Heart right ventricle (tissue), 16 donors: ENCODE measurements at regions not wholly inside any gene's neighbourhood (a gene's known extent, or its start where the extent isn't known, plus 50 kb on each side); places are given as distances from the start of the nearest gene placed in this dataset.

Experiments used
- ATAC-seq, 8 donors: fragments of 200-7000 bp; cut with Tn5 transposase; one replicate each; pipeline ENCODE4 v1.9.1; 2020; ENCODE audit warnings: mild to moderate bottlenecking in 8 of 8, moderate library complexity in 8 of 8, moderate number of reproducible peaks in 1 of 8
- DNase-seq, 2 donors: peaks; one replicate each; pipeline ENCODE4 v3.0.0-alpha.2; 2020
- H3K27ac ChIP-seq, 10 donors: fragments of 200-600 bp; sonication (generic) in 2 of 10; one replicate each; pipeline versions ENCODE4 v1.5.0 to v1.8.0; 2020 to 2022; ENCODE audit warnings: mild to moderate bottlenecking in 3 of 10
- H3K27me3 ChIP-seq, 7 donors: fragments of 200-600 bp; one replicate each; pipeline ENCODE4 v1.8.0; 2021 to 2022; ENCODE audit warnings: mild to moderate bottlenecking in 2 of 7
- H3K36me3 ChIP-seq, 9 donors: fragments of 200-600 bp; sonication (generic) in 1 of 9; one replicate each; pipeline versions ENCODE4 v1.5.0 to v1.8.0; 2020 to 2022; ENCODE audit warnings: mild to moderate bottlenecking in 2 of 9
- H3K4me1 ChIP-seq, 9 donors: fragments of 200-600 bp; sonication (generic) in 1 of 9; one replicate each; pipeline versions ENCODE4 v1.5.0 to v1.8.0; 2020 to 2022; ENCODE audit warnings: mild to moderate bottlenecking in 4 of 9
- H3K4me3 ChIP-seq, 10 donors: fragments of 200-600 bp; sonication (generic) in 2 of 10; one replicate each; pipeline versions ENCODE4 v1.5.0 to v1.8.0; 2020 to 2022; ENCODE audit warnings: mild to moderate bottlenecking in 7 of 10, moderate library complexity in 2 of 10
- H3K9me3 ChIP-seq, 11 donors: fragments of 200-600 bp in 10 of 11; sonication (generic) in 2 of 11; one replicate each; pipeline versions ENCODE4 v1.5.0 to v1.8.0; 2013 to 2022; ENCODE audit warnings: mild to moderate bottlenecking in 2 of 11, control low read depth in 1 of 11, moderate library complexity in 1 of 11
- WGBS, 2 donors: extraction: QIAGEN DNeasy Blood & Tissue Kit; methylation state at CpG; one replicate each; pipeline ENCODE4 v1.1.7; 2013; ENCODE audit warnings: inconsistent platforms in 1 of 2; 5-methylcytosine and 5-hydroxymethylcytosine counted together
- intact Hi-C, 10 donors: fragments of 100-400 bp; cut with DNase I; formaldehyde crosslinking; loops; one replicate each; pipeline versions ENCODE4 v1.11.1 to v1.14.2; 2022
- TF ChIP-seq, protein P1 (sequence below), 9 donors: fragments of 200-600 bp; sonication (generic) in 2 of 9; IDR thresholded peaks; one replicate each; pipeline versions ENCODE4 v1.5.0 to v1.8.0; 2021 to 2022; ENCODE audit warnings: antibody characterized with exemption in 9 of 9, mild to moderate bottlenecking in 5 of 9, moderate library complexity in 1 of 9
- donor health status: Arrhythmogenic right ventricular cardiomyopathy.
- donor health status: ischemic (EF 13 %, LVEDD 7.1; RV severe dilation, severe dysfunction).
- donor health status: healthy with polysubstance abuse.
- donor health status: DM: no; HTN: yes; CAD: no.
- donor health status: DM: no; HTN: no; CAD: no.
- donor health status: ischemic (EF 25% LVEDD 6.9; RV normal size, moderate dysfunction).
- donor health status: ischemic (EF 25% LVEDD 5.7; RV mildly dilated, moderate dysfunction).
- donor health status: healthy.
- donor health status: DM: yes; HTN: yes; CAD: no.
- donor health status: Ischemic cardiomyopathy.
- donor health status: ischemic (EF 35%, LVEDD 5.7; RV mildly dilated, moderate dysfunction).
- donor health status: nonischemic (EF 11% LVEDD 7.7; RV severe dilation, severe dysfunction).
- donor health status: DM: yes; HTN: yes; CAD: no.
- donor health status: PGD.
- donor health status: ischemic (EF 29% LVEDD 5.4; RV normal size, mild dysfunction).
- donor health status: nonischemic (EF 23%, LVEDD 6.1; RV moderate dilation, normal function).

DNA sequence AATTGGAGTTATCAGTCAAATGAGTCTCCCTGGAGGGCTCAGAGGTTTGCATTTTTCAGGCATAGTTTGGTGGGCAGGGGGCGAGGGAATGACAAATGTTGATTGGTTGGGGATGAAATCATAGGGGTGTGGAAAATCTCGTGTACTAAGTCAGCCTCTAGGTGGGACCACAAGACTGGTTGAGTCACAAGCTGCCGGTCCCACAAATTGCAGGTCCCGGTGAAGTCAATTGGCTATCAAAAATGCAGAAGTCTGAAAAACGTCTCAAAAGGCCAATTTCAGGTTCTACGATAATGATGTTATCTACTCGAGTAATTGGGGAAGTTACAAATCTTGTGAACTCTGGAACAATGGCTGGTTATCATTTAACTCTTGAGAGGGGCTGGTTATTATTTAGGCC lies 98.8 kb upstream of the DHX15 start:
- H3K4me3 ChIP-seq, result no peak overlapping the region
- ATAC-seq, result no peak
- peaks cover 0 to 7% (median 0%) of the 10 kb centered on the region in 7 donors for H3K27me3 ChIP-seq
- no peaks in the 10 kb centered on the region for H3K9me3 ChIP-seq
- 60 to 73% methylated on average over 7 of the region's 7 CpGs for WGBS, 2 donors
- H3K36me3 ChIP-seq, result no peaks in the 10 kb centered on the region
- H3K27ac ChIP-seq, result no peak overlapping the region
- no peak for DNase-seq
- intact Hi-C loops, result loop anchor here in 3 of 10 donors (10.0 kb wide), 2 partner anchors 188 to 198 kb away; no protein-coding TSS in a partner anchor
- H3K4me1 ChIP-seq, result no peaks in the 10 kb centered on the region
- TF ChIP-seq, protein P1, sequence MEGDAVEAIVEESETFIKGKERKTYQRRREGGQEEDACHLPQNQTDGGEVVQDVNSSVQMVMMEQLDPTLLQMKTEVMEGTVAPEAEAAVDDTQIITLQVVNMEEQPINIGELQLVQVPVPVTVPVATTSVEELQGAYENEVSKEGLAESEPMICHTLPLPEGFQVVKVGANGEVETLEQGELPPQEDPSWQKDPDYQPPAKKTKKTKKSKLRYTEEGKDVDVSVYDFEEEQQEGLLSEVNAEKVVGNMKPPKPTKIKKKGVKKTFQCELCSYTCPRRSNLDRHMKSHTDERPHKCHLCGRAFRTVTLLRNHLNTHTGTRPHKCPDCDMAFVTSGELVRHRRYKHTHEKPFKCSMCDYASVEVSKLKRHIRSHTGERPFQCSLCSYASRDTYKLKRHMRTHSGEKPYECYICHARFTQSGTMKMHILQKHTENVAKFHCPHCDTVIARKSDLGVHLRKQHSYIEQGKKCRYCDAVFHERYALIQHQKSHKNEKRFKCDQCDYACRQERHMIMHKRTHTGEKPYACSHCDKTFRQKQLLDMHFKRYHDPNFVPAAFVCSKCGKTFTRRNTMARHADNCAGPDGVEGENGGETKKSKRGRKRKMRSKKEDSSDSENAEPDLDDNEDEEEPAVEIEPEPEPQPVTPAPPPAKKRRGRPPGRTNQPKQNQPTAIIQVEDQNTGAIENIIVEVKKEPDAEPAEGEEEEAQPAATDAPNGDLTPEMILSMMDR (IDR thresholded peaks at IDR 0.05), result peak in 3 of 9 donors; percentile 6 to 36 (median 18)

DNA sequence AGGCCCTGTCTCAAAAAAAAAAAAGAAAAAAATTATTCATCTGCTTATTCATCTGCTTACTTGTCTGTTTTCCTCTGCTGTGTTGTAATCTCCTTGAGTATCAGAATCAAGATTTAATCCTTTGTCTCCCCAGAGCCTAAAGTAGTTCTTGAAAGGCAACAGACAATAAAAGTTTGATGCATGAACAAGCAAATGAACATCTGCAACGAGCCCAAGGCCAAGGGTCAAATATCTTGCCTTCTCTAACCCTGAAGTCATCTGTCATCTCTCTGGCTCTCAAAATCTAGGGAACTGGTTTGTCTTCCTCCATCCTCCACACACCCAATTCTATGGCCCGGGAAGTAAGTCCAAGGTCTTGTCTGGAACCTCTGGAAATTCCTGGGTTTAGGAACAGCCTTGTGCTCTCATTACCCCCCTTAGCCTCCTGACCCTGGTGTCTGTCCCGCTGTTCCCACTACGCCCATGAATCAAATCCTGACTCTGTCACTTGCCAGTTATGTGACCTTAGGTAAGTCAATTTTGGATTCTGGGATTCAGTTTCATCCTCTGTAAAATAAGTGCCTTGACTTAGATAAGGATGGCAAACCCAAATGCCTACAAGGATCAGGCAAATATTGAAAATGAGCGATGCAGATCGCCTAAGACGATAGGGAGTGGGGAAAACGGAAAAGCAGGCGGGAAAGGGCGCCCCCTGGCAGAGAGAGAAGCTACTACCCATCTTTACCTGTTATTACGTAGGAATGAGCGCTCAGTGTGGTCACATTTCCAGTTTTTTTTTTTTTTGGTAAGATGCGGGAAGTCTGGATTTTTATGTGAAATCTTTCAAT lies 102.7 kb upstream of the DHX15 start:
- TF ChIP-seq, protein P1 (IDR thresholded peaks at IDR 0.05), result peak; percentile 21 to 60 (median 52)
- peaks cover 0 to 8% (median 0%) of the 10 kb centered on the region in 9 donors for H3K4me1 ChIP-seq
- no peak overlapping the region for H3K4me3 ChIP-seq
- H3K27ac ChIP-seq, result no peak overlapping the region
- WGBS, 2 donors, result 39 to 50% methylated on average over 13 of the region's 13 CpGs
- intact Hi-C loops, result loop anchor here in 7 of 10 donors (1.0 to 10.0 kb wide), 4 partner anchors 192 to 202 kb away; no protein-coding TSS in a partner anchor
- peak in 1 of 2 donors; percentile 30 for DNase-seq
- peak in 2 of 8 donors; percentile 42 to 51 for ATAC-seq
- H3K36me3 ChIP-seq, result no peaks in the 10 kb centered on the region
- no peaks in the 10 kb centered on the region for H3K9me3 ChIP-seq
- no peaks in the 10 kb centered on the region for H3K27me3 ChIP-seq

GRCh38 chr4:24688453-24688852 lies 104.1 kb upstream of the DHX15 start:
- TF ChIP-seq, protein P1 (IDR thresholded peaks at IDR 0.05), result no peak
- WGBS, 2 donors, result 78 to 83% methylated on average over 3 of the region's 3 CpGs
- intact Hi-C loops, result loop anchor here in 6 of 10 donors (5.0 to 10.0 kb wide), 3 partner anchors 194 to 204 kb away; no protein-coding TSS in a partner anchor
- H3K36me3 ChIP-seq, result no peaks in the 10 kb centered on the region
- no peaks in the 10 kb centered on the region for H3K27me3 ChIP-seq
- no peak for ATAC-seq
- H3K27ac ChIP-seq, result no peak overlapping the region
- no peak for DNase-seq
- H3K4me1 ChIP-seq, result peaks cover 0 to 8% (median 0%) of the 10 kb centered on the region in 9 donors
- peaks cover 0 to 12% (median 0%) of the 10 kb centered on the region in 11 donors for H3K9me3 ChIP-seq
- no peak overlapping the region for H3K4me3 ChIP-seq

GRCh38 chr4:24689212-24689611 lies 104.9 kb upstream of the DHX15 start:
- H3K27me3 ChIP-seq, result no peaks in the 10 kb centered on the region
- ATAC-seq, result no peak
- no peak overlapping the region for H3K4me3 ChIP-seq
- H3K36me3 ChIP-seq, result no peaks in the 10 kb centered on the region
- no peak overlapping the region for H3K27ac ChIP-seq
- TF ChIP-seq, protein P1 (IDR thresholded peaks at IDR 0.05), result no peak
- H3K9me3 ChIP-seq, result peaks cover 0 to 15% (median 0%) of the 10 kb centered on the region in 11 donors
- intact Hi-C loops, result loop anchor here in 6 of 10 donors (5.0 to 10.0 kb wide), 3 partner anchors 194 to 204 kb away; no protein-coding TSS in a partner anchor
- 59 to 63% methylated on average over 1 of the region's 1 CpG for WGBS, 2 donors
- peaks cover 0 to 8% (median 0%) of the 10 kb centered on the region in 9 donors for H3K4me1 ChIP-seq
- no peak for DNase-seq
